ENCODE measurements at regions not wholly inside any gene's neighbourhood (a gene's known extent, or its start where the extent isn't known, plus 50 kb on each side); places are given as distances from the start of the nearest gene placed in this dataset.

DNA sequence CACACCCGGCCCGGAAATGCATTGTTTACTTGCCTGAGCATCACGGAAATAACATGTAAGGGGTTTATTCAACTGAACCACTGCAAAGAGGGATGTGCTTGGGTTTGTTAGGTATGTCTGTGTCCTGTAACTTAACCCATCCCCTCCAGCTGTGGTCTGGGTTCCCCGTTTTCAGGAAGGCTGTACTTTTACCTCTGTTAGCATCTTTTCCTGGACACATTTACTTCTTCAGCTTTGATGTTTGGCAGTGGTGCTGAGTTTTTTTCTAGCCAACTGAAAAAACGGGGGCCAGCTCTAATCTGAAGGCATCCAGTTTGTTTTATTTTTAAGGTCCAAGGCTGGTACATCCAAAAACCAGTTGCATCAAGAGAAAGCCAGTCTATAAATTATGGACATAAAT, 561.8 kb downstream of the BNC2 start:
- POLR2A ChIA-PET = no interaction called here

GRCh38 chr9:16309082-16309468, 561.4 kb downstream of the BNC2 start:
- no peaks in the 10 kb centered on the region for H3K36me3 Mint-ChIP-seq (ENCODE audit: insufficient read depth, unreplicated experiment)
- intact Hi-C loops (cut with micrococcal nuclease) = no loop called here
- BruUV-seq (replicated peaks) = no TSS peak
- H3K4me3 Mint-ChIP-seq (ENCODE audit: unreplicated experiment) = no peak overlapping the region
- TF ChIP-seq, protein P1, sequence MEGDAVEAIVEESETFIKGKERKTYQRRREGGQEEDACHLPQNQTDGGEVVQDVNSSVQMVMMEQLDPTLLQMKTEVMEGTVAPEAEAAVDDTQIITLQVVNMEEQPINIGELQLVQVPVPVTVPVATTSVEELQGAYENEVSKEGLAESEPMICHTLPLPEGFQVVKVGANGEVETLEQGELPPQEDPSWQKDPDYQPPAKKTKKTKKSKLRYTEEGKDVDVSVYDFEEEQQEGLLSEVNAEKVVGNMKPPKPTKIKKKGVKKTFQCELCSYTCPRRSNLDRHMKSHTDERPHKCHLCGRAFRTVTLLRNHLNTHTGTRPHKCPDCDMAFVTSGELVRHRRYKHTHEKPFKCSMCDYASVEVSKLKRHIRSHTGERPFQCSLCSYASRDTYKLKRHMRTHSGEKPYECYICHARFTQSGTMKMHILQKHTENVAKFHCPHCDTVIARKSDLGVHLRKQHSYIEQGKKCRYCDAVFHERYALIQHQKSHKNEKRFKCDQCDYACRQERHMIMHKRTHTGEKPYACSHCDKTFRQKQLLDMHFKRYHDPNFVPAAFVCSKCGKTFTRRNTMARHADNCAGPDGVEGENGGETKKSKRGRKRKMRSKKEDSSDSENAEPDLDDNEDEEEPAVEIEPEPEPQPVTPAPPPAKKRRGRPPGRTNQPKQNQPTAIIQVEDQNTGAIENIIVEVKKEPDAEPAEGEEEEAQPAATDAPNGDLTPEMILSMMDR (IDR thresholded peaks at IDR 0.05; ENCODE audit: unreplicated experiment) = no peak
- no peak for DNase-seq (ENCODE audit: unreplicated experiment)
- CTCF ChIA-PET = interaction anchor here (0.6 kb wide), 1 partner anchor 327 kb away, joined by 4 read pairs; no protein-coding TSS in a partner anchor
- POLR2A ChIA-PET = no interaction called here
- no peak overlapping the region for H3K27ac Mint-ChIP-seq (ENCODE audit: low read depth, unreplicated experiment)
- H3K27me3 Mint-ChIP-seq (ENCODE audit: insufficient read depth, unreplicated experiment) = peaks cover 11% of the 10 kb centered on the region
- H3K9me3 Mint-ChIP-seq (ENCODE audit: unreplicated experiment) = no peaks in the 10 kb centered on the region
- H3K4me1 Mint-ChIP-seq (ENCODE audit: insufficient read depth, unreplicated experiment) = no peaks in the 10 kb centered on the region

More for the DNA sequence above, 561.8 kb downstream of the BNC2 start:
- no TSS peak for BruUV-seq (replicated peaks)
- CTCF ChIA-PET = interaction anchor here (0.6 kb wide), 1 partner anchor 327 kb away, joined by 4 read pairs; no protein-coding TSS in a partner anchor
- no peak overlapping the region for H3K4me3 Mint-ChIP-seq (ENCODE audit: unreplicated experiment)
- no peak overlapping the region for H3K27ac Mint-ChIP-seq (ENCODE audit: low read depth, unreplicated experiment)
- H3K9me3 Mint-ChIP-seq (ENCODE audit: unreplicated experiment) = no peaks in the 10 kb centered on the region
- H3K36me3 Mint-ChIP-seq (ENCODE audit: insufficient read depth, unreplicated experiment) = no peaks in the 10 kb centered on the region
- intact Hi-C loops (cut with micrococcal nuclease) = no loop called here
- H3K4me1 Mint-ChIP-seq (ENCODE audit: insufficient read depth, unreplicated experiment) = no peaks in the 10 kb centered on the region
- TF ChIP-seq, protein P1 (IDR thresholded peaks at IDR 0.05; ENCODE audit: unreplicated experiment) = no peak
- DNase-seq (ENCODE audit: unreplicated experiment) = no peak
- H3K27me3 Mint-ChIP-seq (ENCODE audit: insufficient read depth, unreplicated experiment) = peaks cover 11% of the 10 kb centered on the region

GRCh38 chr9:16309469-16310271, 560.8 kb downstream of the BNC2 start:
- Mint-ChIP-seq H3K36me3 (ENCODE audit: insufficient read depth, unreplicated experiment) (no peaks in the 10 kb centered on the region), H3K4me1 (ENCODE audit: insufficient read depth, unreplicated experiment) (no peaks in the 10 kb centered on the region), H3K9me3 (ENCODE audit: unreplicated experiment) (no peaks in the 10 kb centered on the region), H3K4me3 (ENCODE audit: unreplicated experiment) (no peak overlapping the region), H3K27ac (ENCODE audit: low read depth, unreplicated experiment) (no peak overlapping the region), H3K27me3 (ENCODE audit: insufficient read depth, unreplicated experiment) (peaks cover 6% of the 10 kb centered on the region)
- ChIA-PET CTCF (interaction anchor here (0.6 to 0.8 kb wide), 3 partner anchors 12 to 326 kb away, joined by 3 to 4 read pairs (median 3); no protein-coding TSS in a partner anchor), POLR2A (no interaction called here)
- DNase-seq (ENCODE audit: unreplicated experiment) = no peak
- intact Hi-C loops (cut with micrococcal nuclease) = no loop called here
- TF ChIP-seq, protein P1 (IDR thresholded peaks at IDR 0.05; ENCODE audit: unreplicated experiment) = no peak
- BruUV-seq (replicated peaks) = no TSS peak

DNA sequence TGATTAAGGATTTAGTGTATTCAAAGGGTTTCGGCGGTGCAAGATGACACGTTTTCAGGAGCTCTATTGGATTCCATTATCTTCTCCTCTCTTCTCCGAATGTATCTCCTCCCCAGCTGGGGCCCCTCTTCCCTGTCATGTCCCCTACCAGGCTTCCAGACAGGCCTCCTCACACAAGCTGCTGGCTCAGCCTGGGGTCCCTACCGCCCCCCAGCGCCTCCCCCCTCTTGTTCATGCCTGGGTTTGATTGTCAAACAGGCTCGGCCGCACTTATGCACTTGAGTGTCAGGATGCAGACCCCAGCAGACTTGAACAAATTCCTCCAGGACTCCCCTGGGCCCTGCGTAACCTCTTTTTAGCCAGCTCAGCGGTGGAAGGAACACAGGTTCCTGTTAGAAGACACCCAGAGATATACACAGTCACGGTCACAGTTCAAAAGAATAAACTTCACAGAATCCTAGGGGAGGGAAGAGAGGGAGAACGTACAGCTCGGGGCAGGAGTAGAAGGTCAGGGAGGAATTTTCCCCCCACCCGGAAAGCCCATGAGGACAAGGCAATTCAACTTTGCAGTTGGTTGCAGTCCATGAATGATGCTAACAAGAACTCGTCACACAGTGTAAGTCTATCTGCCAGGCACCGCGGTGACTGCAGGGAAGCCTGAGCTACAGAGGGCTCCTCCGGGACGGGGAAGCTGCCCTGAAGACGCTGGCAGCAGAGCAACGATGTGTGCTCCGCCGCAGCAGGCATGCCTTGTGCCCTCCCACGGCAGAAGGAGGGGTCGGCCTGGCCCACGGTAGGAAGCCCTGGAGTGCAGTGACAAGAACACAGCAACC, 560.0 kb downstream of the BNC2 start:
- H3K27me3 Mint-ChIP-seq (ENCODE audit: insufficient read depth, unreplicated experiment) = no peaks in the 10 kb centered on the region
- TF ChIP-seq, protein P1 (IDR thresholded peaks at IDR 0.05; ENCODE audit: unreplicated experiment) = no peak
- H3K4me1 Mint-ChIP-seq (ENCODE audit: insufficient read depth, unreplicated experiment) = no peaks in the 10 kb centered on the region
- ChIA-PET CTCF (interaction anchor here (0.5 to 0.8 kb wide), 3 partner anchors 11 to 587 kb away, joined by 3 read pairs; no protein-coding TSS in a partner anchor), POLR2A (no interaction called here)
- no peaks in the 10 kb centered on the region for H3K9me3 Mint-ChIP-seq (ENCODE audit: unreplicated experiment)
- intact Hi-C loops (cut with micrococcal nuclease) = no loop called here
- no TSS peak for BruUV-seq (replicated peaks)
- H3K4me3 Mint-ChIP-seq (ENCODE audit: unreplicated experiment) = no peak overlapping the region
- no peak for DNase-seq (ENCODE audit: unreplicated experiment)
- no peak overlapping the region for H3K27ac Mint-ChIP-seq (ENCODE audit: low read depth, unreplicated experiment)
- H3K36me3 Mint-ChIP-seq (ENCODE audit: insufficient read depth, unreplicated experiment) = no peaks in the 10 kb centered on the region
